ENCODE measurements at regions not wholly inside any gene's neighbourhood (a gene's known extent, or its start where the extent isn't known, plus 50 kb on each side); places are given as distances from the start of the nearest gene placed in this dataset.

DNA sequence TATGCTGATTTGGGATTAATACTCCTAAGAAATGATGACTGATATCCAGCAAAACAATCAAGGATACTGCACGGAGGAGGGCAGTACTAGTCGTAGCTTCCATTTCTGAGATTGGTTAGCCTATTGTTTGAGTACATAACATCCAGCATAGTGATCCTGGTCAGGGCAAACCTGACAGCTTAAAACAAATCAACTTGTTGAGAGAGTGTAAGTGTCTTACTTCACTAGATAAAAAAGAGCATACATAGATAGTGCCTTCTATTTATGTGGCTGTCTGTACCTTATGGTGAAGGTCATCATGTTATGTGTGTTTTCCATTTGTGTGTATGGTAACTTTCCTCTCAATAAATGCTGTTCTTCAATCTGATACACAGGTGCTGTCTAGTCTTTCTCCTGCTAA lies 228.4 kb downstream of the PTGER3 start:
- DNase-seq (ENCODE audit: low read depth, low spot score), result no peak
- Histone ChIP-seq H3K9me3 (ENCODE audit: control insufficient read depth, low read depth, low read length) (no peaks in the 10 kb centered on the region), H3K9ac (ENCODE audit: control insufficient read depth, extremely low read depth, insufficient read depth, low read length) (no peak overlapping the region), H3K4me3 (ENCODE audit: control insufficient read depth in 2 of 3, extremely low read depth in 1 of 3, insufficient read depth in 2 of 3, low read depth in 1 of 3, low read length in 3 of 3) (no peak overlapping the region), H3K4me2 (ENCODE audit: control insufficient read depth, extremely low read depth, insufficient read depth, low read depth, low read length) (no peak overlapping the region), H3K79me2 (ENCODE audit: control insufficient read depth, insufficient read depth, low read length) (no peaks in the 10 kb centered on the region), H3K27ac (ENCODE audit: control insufficient read depth, insufficient read depth, low read length) (no peak overlapping the region), H3K9me1 (ENCODE audit: control insufficient read depth, extremely low read depth, insufficient read depth, low read length) (no peaks in the 10 kb centered on the region), H2AFZ (ENCODE audit: control insufficient read depth, low read length) (no peak overlapping the region), H3K36me3 (ENCODE audit: control insufficient read depth in 2 of 2, extremely low read depth in 1 of 2, insufficient read depth in 2 of 2, low read length in 2 of 2) (no peaks in the 10 kb centered on the region), H4K20me1 (ENCODE audit: control insufficient read depth, extremely low read depth, insufficient read depth, low read length) (no peaks in the 10 kb centered on the region), H3K27me3 (ENCODE audit: control insufficient read depth, extremely low read depth, insufficient read depth, low read length) (no peaks in the 10 kb centered on the region), H3K4me1 (ENCODE audit: control insufficient read depth, extremely low read depth, insufficient read depth, low read length) (no peaks in the 10 kb centered on the region)
- TF ChIP-seq EZH2 (IDR thresholded peaks at IDR 0.05; ENCODE audit: low read length), result no peak
- TF ChIP-seq, protein P1, sequence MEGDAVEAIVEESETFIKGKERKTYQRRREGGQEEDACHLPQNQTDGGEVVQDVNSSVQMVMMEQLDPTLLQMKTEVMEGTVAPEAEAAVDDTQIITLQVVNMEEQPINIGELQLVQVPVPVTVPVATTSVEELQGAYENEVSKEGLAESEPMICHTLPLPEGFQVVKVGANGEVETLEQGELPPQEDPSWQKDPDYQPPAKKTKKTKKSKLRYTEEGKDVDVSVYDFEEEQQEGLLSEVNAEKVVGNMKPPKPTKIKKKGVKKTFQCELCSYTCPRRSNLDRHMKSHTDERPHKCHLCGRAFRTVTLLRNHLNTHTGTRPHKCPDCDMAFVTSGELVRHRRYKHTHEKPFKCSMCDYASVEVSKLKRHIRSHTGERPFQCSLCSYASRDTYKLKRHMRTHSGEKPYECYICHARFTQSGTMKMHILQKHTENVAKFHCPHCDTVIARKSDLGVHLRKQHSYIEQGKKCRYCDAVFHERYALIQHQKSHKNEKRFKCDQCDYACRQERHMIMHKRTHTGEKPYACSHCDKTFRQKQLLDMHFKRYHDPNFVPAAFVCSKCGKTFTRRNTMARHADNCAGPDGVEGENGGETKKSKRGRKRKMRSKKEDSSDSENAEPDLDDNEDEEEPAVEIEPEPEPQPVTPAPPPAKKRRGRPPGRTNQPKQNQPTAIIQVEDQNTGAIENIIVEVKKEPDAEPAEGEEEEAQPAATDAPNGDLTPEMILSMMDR (optimal IDR thresholded peaks at IDR 0.05 in 1 of 3, IDR thresholded peaks at IDR 0.05 in 1 of 3, conservative IDR thresholded peaks at IDR 0.05 in 1 of 3; ENCODE audit: extremely low read depth in 1 of 3, insufficient read depth in 2 of 3, low read length in 3 of 3), result no peak
- FAIRE-seq, result no peak
- dilution Hi-C loops (cut with MboI; ENCODE audit: extremely low pct_ligation_motif_present, low sequenced_read_pairs), result no loop called here

DNA sequence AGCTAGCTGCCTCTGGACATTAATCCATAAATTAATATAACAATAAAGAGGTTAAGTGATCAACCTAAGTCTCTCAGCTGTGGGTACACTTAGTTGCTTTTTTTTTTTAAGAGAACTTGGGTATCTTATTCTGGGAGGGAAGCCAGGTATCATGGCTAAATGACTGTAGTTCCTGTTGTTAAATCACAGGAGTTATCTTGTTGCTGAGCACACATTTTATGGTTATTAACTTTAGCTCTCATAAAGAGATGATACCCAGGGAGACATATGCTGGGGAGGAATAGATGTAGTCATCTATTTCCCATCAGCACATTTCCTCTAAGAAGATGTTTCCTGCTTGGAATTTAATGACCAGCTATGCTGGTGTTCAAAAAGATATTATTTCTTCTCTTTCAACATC lies 227.8 kb downstream of the PTGER3 start:
- H3K27ac ChIP-seq (ENCODE audit: control insufficient read depth, insufficient read depth, low read length), result no peak overlapping the region
- H3K4me1 ChIP-seq (ENCODE audit: control insufficient read depth, extremely low read depth, insufficient read depth, low read length), result no peaks in the 10 kb centered on the region
- no peaks in the 10 kb centered on the region for H4K20me1 ChIP-seq (ENCODE audit: control insufficient read depth, extremely low read depth, insufficient read depth, low read length)
- H3K9me1 ChIP-seq (ENCODE audit: control insufficient read depth, extremely low read depth, insufficient read depth, low read length), result no peaks in the 10 kb centered on the region
- H3K27me3 ChIP-seq (ENCODE audit: control insufficient read depth, extremely low read depth, insufficient read depth, low read length), result no peaks in the 10 kb centered on the region
- no peak overlapping the region for H2AFZ ChIP-seq (ENCODE audit: control insufficient read depth, low read length)
- no peak overlapping the region for H3K4me2 ChIP-seq (ENCODE audit: control insufficient read depth, extremely low read depth, insufficient read depth, low read depth, low read length)
- H3K79me2 ChIP-seq (ENCODE audit: control insufficient read depth, insufficient read depth, low read length), result no peaks in the 10 kb centered on the region
- H3K36me3 ChIP-seq (ENCODE audit: control insufficient read depth in 2 of 2, extremely low read depth in 1 of 2, insufficient read depth in 2 of 2, low read length in 2 of 2), result no peaks in the 10 kb centered on the region
- H3K4me3 ChIP-seq (ENCODE audit: control insufficient read depth in 2 of 3, extremely low read depth in 1 of 3, insufficient read depth in 2 of 3, low read depth in 1 of 3, low read length in 3 of 3), result no peak overlapping the region
- DNase-seq (ENCODE audit: low read depth, low spot score) (no peak), FAIRE-seq (no peak)
- H3K9me3 ChIP-seq (ENCODE audit: control insufficient read depth, low read depth, low read length), result no peaks in the 10 kb centered on the region
- no peak for TF ChIP-seq EZH2 (IDR thresholded peaks at IDR 0.05; ENCODE audit: low read length)
- TF ChIP-seq, protein P1 (optimal IDR thresholded peaks at IDR 0.05 in 1 of 3, IDR thresholded peaks at IDR 0.05 in 1 of 3, conservative IDR thresholded peaks at IDR 0.05 in 1 of 3; ENCODE audit: extremely low read depth in 1 of 3, insufficient read depth in 2 of 3, low read length in 3 of 3), result no peak
- dilution Hi-C loops (cut with MboI; ENCODE audit: extremely low pct_ligation_motif_present, low sequenced_read_pairs), result no loop called here
- no peak overlapping the region for H3K9ac ChIP-seq (ENCODE audit: control insufficient read depth, extremely low read depth, insufficient read depth, low read length)
